Aorta (tissue), 5 donors: ENCODE measurements at regions not wholly inside any gene's neighbourhood (a gene's known extent, or its start where the extent isn't known, plus 50 kb on each side); places are given as distances from the start of the nearest gene placed in this dataset.
"Not testable (repeated sequence)": the region's sequence is repeated elsewhere in the genome, so short reads cannot be mapped to it uniquely, and the experiment has no call there.

ENCODE experiments used
- ATAC-seq: fragments of 200-7000 bp; cut with Tn5 transposase; one replicate; pipeline ENCODE4 v1.9.1; 2022; ENCODE audit warnings: moderate library complexity; ENCODE audit not compliant: low FRiP score
- DNase-seq, 2 donors: peaks; one replicate each; pipeline ENCODE4 v3.0.0-alpha.2; 2020
- H3K27ac ChIP-seq, 2 donors: one replicate each; pipeline ENCODE4 v1.5.1; 2013; ENCODE audit warnings: low read length in 2 of 2, mild to moderate bottlenecking in 2 of 2, moderate library complexity in 2 of 2, control low read depth in 1 of 2, inconsistent platforms in 1 of 2, low read depth in 1 of 2
- H3K27me3 ChIP-seq, 2 donors: one replicate each; pipeline ENCODE4 v1.6.1; 2013; ENCODE audit warnings: control low read depth in 1 of 2, low read length in 1 of 2, mild to moderate bottlenecking in 1 of 2, moderate library complexity in 1 of 2; ENCODE audit not compliant: insufficient read depth in 2 of 2, control insufficient read depth in 1 of 2
- H3K36me3 ChIP-seq, 2 donors: one replicate each; pipeline ENCODE4 v1.6.1; 2013; ENCODE audit warnings: control low read depth in 1 of 2, low read length in 1 of 2, mild to moderate bottlenecking in 1 of 2; ENCODE audit not compliant: insufficient read depth in 2 of 2, control insufficient read depth in 1 of 2
- H3K4me1 ChIP-seq, 2 donors: one replicate each; pipeline ENCODE4 v1.6.1; 2013; ENCODE audit warnings: low read length in 2 of 2, control low read depth in 1 of 2, mild to moderate bottlenecking in 1 of 2, moderate library complexity in 1 of 2; ENCODE audit not compliant: insufficient read depth in 2 of 2, control insufficient read depth in 1 of 2
- H3K4me3 ChIP-seq, 2 donors: one replicate each; pipeline ENCODE4 v1.5.1; 2013; ENCODE audit warnings: low read length in 2 of 2, control low read depth in 1 of 2, mild to moderate bottlenecking in 1 of 2
- H3K9me3 ChIP-seq: one replicate; pipeline ENCODE4 v1.6.1; 2013; ENCODE audit warnings: mild to moderate bottlenecking, low read length; ENCODE audit not compliant: control insufficient read depth
- WGBS, 2 donors: extraction: QIAGEN DNeasy Blood & Tissue Kit; methylation state at CpG; one replicate each; pipeline ENCODE4 v1.1.7; 2013; 5-methylcytosine and 5-hydroxymethylcytosine counted together
- intact Hi-C, 2 donors: fragments of 100-400 bp; cut with DNase I; formaldehyde crosslinking; loops; one replicate each; pipeline versions ENCODE4 v1.14.2 to v1.15.0; 2022
- donor health status: healthy with polysubstance abuse.
- donor health status: Bipolar disorder and iron deficiency.
- donor health status: DM: no; HTN: no; CAD: no.
- donor health status: DM: no; HTN: no; CAD: no.
- donor health status: DM: yes; HTN: yes; CAD: no.

- DNase-seq: no peak
- no peak for ATAC-seq
- Histone ChIP-seq H3K4me3 (no peak overlapping the region), H3K27ac (no peak overlapping the region), H3K36me3 (no peaks in the 10 kb centered on the region), H3K27me3 (no peaks in the 10 kb centered on the region), H3K4me1 (no peaks in the 10 kb centered on the region), H3K9me3 (no peaks in the 10 kb centered on the region)
- WGBS, 2 donors: 78 to 80% methylated on average over 8 of the region's 8 CpGs
- intact Hi-C loops: no loop called here
Observed at GRCh38 chr17:74130841-74131240, 72.6 kb upstream of the RPL38 start.

- Histone ChIP-seq H3K4me3 (no peak overlapping the region), H3K4me1 (no peaks in the 10 kb centered on the region), H3K27ac (no peak overlapping the region), H3K36me3 (no peaks in the 10 kb centered on the region), H3K9me3 (peaks cover 2% of the 10 kb centered on the region), H3K27me3 (no peaks in the 10 kb centered on the region)
- intact Hi-C loops: no loop called here
- ATAC-seq: no peak
- no peak for DNase-seq
- 73 to 81% methylated on average over 6 of the region's 6 CpGs for WGBS, 2 donors
Observed at GRCh38 chr17:74132354-74132753, 71.1 kb upstream of the RPL38 start.

- Histone ChIP-seq H3K36me3 (no peaks in the 10 kb centered on the region), H3K27me3 (no peaks in the 10 kb centered on the region), H3K4me1 (no peaks in the 10 kb centered on the region), H3K9me3 (peaks cover 2% of the 10 kb centered on the region), H3K4me3 (no peak overlapping the region), H3K27ac (no peak overlapping the region)
- intact Hi-C loops: no loop called here
- 71 to 77% methylated on average over 22 of the region's 22 CpGs for WGBS, 2 donors
- DNase-seq: no peak
- ATAC-seq: no peak
Observed at GRCh38 chr17:74133740-74134139, 69.7 kb upstream of the RPL38 start.

DNA sequence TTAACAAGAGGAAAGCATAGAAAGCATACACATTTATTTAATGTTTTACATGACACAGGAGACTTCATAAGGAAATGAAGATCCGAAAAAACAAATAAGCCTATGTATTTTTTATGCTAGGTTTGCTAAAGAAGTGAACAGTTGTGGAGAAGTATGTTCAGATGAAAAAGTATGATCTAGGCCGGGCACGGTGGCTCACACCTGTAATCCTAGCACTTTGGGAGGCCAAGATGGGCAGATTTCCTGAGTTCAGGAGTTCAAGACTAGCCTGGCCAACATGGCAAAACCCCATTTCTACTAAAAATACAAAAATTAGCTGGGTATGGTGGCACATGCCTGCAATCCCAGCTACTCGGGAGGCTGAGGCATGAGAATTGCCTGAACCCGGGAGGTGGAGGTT is 69.2 kb upstream of the RPL38 start:
- H3K27ac ChIP-seq, ATAC-seq, intact Hi-C loops, H3K9me3 ChIP-seq, H3K27me3 ChIP-seq, DNase-seq, H3K4me1 ChIP-seq, H3K36me3 ChIP-seq, H3K4me3 ChIP-seq: not testable (repeated sequence)
- WGBS, 2 donors: 79 to 81% methylated on average over 5 of the region's 5 CpGs

DNA sequence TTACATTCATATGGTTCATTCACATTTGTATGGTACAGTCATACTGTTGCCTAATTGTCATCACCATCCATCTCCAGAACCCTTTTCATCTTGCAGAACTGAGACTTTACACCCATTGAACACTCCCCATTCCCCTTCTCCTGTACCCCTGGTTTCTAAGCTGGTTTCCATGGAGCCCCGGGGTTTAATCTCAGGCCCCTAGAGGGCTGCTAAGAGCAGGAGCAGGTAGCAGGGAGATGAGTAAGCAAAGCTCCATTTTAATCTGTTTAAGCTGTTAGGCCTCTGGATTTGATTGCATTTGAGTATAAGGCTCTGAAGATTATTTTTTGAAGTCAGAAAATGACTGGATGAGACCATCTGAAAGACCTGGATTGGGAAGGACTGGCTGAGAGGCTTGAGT is 68.5 kb upstream of the RPL38 start:
- H3K27ac ChIP-seq: no peak overlapping the region
- 72 to 73% methylated on average over 1 of the region's 1 CpG for WGBS, 2 donors
- H3K27me3 ChIP-seq: no peaks in the 10 kb centered on the region

GRCh38 chr17:74135391-74136167 is 67.9 kb upstream of the RPL38 start:
- Histone ChIP-seq H3K36me3 (no peaks in the 10 kb centered on the region), H3K4me1 (no peaks in the 10 kb centered on the region), H3K27ac (no peak overlapping the region), H3K4me3 (no peak overlapping the region), H3K9me3 (peaks cover 2% of the 10 kb centered on the region), H3K27me3 (no peaks in the 10 kb centered on the region)
- no peak for ATAC-seq
- WGBS, 2 donors: 51 to 52% methylated on average over 9 of the region's 9 CpGs
- no peak for DNase-seq
- intact Hi-C loops: no loop called here

More for the DNA sequence above, 68.5 kb upstream of the RPL38 start:
- ATAC-seq (no peak), DNase-seq (no peak)
- H3K4me1 ChIP-seq: no peaks in the 10 kb centered on the region
- no peak overlapping the region for H3K4me3 ChIP-seq
- H3K36me3 ChIP-seq: no peaks in the 10 kb centered on the region
- peaks cover 2% of the 10 kb centered on the region for H3K9me3 ChIP-seq
- intact Hi-C loops: no loop called here

- no peak for DNase-seq
- no peak overlapping the region for H3K4me3 ChIP-seq
- H3K36me3 ChIP-seq: no peaks in the 10 kb centered on the region
- no peaks in the 10 kb centered on the region for H3K4me1 ChIP-seq
- WGBS, 2 donors: 42 to 47% methylated on average over 3 of the region's 3 CpGs
- H3K27ac ChIP-seq: no peak overlapping the region
- intact Hi-C loops: no loop called here
- ATAC-seq: no peak
- no peaks in the 10 kb centered on the region for H3K27me3 ChIP-seq
- peaks cover 2% of the 10 kb centered on the region for H3K9me3 ChIP-seq
Observed at GRCh38 chr17:74137416-74137815, 66.1 kb upstream of the RPL38 start.

- intact Hi-C loops: no loop called here
- no peak overlapping the region for H3K27ac ChIP-seq
- no peaks in the 10 kb centered on the region for H3K27me3 ChIP-seq
- ATAC-seq (no peak), DNase-seq (no peak)
- H3K4me3 ChIP-seq: no peak overlapping the region
- H3K36me3 ChIP-seq: no peaks in the 10 kb centered on the region
- peaks cover 6% of the 10 kb centered on the region for H3K9me3 ChIP-seq
- H3K4me1 ChIP-seq: no peaks in the 10 kb centered on the region
Observed at GRCh38 chr17:74139120-74139519, 64.4 kb upstream of the RPL38 start.

DNA sequence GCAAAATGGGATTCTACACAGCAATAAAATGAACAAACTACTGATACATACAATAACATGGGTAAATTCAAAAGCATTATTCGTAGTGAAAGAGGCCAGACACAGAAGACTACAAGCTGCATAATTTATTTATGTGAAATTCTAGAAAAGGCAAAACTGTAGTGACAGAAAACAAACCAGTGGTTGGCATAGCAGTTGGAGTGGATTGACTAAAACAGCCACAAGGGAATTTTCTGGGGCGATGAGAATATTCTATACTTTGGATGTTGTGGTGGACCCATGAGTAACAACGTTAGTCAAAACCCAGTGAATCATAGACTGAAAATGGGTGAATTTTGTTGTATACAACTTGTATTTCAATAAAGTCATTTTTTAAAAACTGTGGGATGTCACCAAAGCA is 63.2 kb upstream of the RPL38 start:
- Histone ChIP-seq H3K4me3 (no peak overlapping the region), H3K4me1 (no peaks in the 10 kb centered on the region), H3K27me3 (no peaks in the 10 kb centered on the region), H3K9me3 (peaks cover 6% of the 10 kb centered on the region), H3K36me3 (no peaks in the 10 kb centered on the region), H3K27ac (no peak overlapping the region)
- 84 to 87% methylated on average over 3 of the region's 3 CpGs for WGBS, 2 donors
- ATAC-seq (no peak), DNase-seq (no peak)
- intact Hi-C loops: no loop called here
